ENCODE measurements at regions not wholly inside any gene's neighbourhood (a gene's known extent, or its start where the extent isn't known, plus 50 kb on each side); places are given as distances from the start of the nearest gene placed in this dataset.

DNA sequence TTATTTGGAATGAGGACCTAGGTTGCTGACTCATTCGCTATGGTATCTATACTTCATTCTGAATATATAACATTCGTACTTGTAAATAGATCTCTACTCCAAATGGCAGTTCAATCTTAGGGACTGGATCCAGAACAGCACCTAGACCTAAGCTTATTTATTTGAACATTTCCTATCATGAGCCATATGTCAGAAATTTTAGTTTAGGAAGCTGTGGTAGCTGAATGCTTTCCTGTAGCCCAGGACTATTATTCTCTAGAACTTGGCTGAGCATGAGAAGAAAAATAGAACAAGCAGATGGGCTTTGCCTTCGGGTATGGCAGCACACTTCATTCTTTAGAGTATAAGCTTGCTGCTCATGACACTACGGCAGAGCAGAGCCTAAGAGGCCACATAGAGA lies 1114.4 kb upstream of the B3GALT2 start:
- no peak overlapping the region for H3K4me3 Mint-ChIP-seq
- H3K9me3 Mint-ChIP-seq: no peaks in the 10 kb centered on the region
- peaks cover 13% of the 10 kb centered on the region; the same call in 1 of the 2 replicates for H3K4me1 Mint-ChIP-seq (ENCODE audit: low read depth)
- TF ChIP-seq, protein P1, sequence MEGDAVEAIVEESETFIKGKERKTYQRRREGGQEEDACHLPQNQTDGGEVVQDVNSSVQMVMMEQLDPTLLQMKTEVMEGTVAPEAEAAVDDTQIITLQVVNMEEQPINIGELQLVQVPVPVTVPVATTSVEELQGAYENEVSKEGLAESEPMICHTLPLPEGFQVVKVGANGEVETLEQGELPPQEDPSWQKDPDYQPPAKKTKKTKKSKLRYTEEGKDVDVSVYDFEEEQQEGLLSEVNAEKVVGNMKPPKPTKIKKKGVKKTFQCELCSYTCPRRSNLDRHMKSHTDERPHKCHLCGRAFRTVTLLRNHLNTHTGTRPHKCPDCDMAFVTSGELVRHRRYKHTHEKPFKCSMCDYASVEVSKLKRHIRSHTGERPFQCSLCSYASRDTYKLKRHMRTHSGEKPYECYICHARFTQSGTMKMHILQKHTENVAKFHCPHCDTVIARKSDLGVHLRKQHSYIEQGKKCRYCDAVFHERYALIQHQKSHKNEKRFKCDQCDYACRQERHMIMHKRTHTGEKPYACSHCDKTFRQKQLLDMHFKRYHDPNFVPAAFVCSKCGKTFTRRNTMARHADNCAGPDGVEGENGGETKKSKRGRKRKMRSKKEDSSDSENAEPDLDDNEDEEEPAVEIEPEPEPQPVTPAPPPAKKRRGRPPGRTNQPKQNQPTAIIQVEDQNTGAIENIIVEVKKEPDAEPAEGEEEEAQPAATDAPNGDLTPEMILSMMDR (IDR thresholded peaks at IDR 0.05): no peak
- no peaks in the 10 kb centered on the region for H3K27me3 Mint-ChIP-seq (ENCODE audit: insufficient read depth)
- DNase-seq: no peak
- H3K27ac Mint-ChIP-seq: no peak overlapping the region
- H3K36me3 Mint-ChIP-seq (ENCODE audit: low read depth): no peaks in the 10 kb centered on the region

DNA sequence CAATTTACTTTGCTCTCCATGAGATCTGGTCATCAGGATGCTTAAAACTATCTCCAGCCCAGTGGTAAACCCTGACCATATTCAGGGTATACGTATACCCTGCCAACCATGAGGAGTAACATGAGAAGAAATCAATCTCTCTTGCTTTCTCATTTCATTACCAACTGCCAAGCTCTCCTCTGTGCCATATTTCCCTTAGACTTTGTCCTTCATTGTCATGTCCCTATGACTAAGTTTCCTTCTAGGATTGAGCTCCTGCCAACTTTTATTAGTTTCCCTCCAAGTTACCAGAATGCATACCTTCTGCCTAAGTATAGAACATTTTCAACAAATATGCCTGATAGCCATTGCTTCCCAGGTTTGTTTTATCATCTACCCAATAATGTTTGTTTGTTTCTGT lies 1113.9 kb upstream of the B3GALT2 start:
- no peaks in the 10 kb centered on the region for H3K36me3 Mint-ChIP-seq (ENCODE audit: low read depth)
- H3K4me3 Mint-ChIP-seq: no peak overlapping the region
- no peak for DNase-seq
- H3K9me3 Mint-ChIP-seq: no peaks in the 10 kb centered on the region
- peaks cover 13% of the 10 kb centered on the region; the same call in 1 of the 2 replicates for H3K4me1 Mint-ChIP-seq (ENCODE audit: low read depth)
- no peaks in the 10 kb centered on the region for H3K27me3 Mint-ChIP-seq (ENCODE audit: insufficient read depth)
- no peak overlapping the region for H3K27ac Mint-ChIP-seq
- TF ChIP-seq, protein P1 (IDR thresholded peaks at IDR 0.05): no peak

DNA sequence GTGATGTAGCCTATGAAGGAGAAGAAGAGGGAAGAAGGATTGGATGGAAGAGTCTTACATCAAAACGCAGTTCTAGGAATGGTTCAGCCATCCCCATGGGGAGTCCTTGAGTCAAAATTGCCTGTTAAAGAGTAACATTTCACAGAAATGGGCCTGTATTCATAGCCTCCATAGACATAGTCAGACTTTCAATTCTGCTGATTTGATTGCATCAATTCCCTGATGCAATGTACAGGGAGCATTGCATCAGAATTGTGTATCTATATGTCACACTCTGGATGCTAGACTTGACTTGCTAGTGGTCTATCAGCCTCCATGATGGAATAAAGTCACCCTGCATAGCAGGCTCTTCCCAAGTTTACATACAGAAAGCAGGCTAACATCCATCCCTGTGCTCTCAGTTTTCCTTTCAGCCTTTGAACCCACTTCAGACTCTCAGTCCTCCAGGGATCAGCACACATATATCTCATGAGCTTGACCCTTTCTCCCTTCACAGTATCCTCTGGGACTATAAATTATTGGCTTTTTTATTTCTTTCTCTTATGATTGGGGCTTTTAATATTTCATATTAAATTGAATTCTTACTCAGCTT lies 1111.7 kb upstream of the B3GALT2 start:
- no peak overlapping the region for H3K4me3 Mint-ChIP-seq
- peaks cover 17% of the 10 kb centered on the region; the same call in 1 of the 2 replicates for H3K4me1 Mint-ChIP-seq (ENCODE audit: low read depth)
- H3K27ac Mint-ChIP-seq: no peak overlapping the region
- H3K27me3 Mint-ChIP-seq (ENCODE audit: insufficient read depth): no peaks in the 10 kb centered on the region
- no peak for DNase-seq
- no peaks in the 10 kb centered on the region for H3K9me3 Mint-ChIP-seq
- TF ChIP-seq, protein P1 (IDR thresholded peaks at IDR 0.05): no peak
- H3K36me3 Mint-ChIP-seq (ENCODE audit: low read depth): no peaks in the 10 kb centered on the region

DNA sequence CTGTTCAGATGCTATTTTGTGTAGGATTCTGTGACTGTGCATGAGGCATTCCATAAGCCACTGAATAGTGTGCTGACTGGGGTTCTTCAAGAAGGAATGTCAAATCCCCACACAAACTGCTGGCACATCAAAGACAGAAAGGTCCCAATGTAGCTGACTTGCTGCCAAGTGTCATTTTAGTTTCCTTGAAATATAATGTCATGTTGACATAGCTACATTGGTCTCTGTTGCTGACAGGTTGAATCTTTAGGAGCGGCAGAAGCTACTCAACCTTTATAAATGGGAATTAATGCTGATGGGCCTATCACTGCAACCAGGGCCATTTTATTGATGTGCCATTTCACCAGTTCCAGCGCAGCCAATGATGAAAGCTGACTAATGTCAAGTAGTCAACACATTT lies 1110.7 kb upstream of the B3GALT2 start:
- Mint-ChIP-seq H3K27me3 (ENCODE audit: insufficient read depth) (no peaks in the 10 kb centered on the region), H3K9me3 (no peaks in the 10 kb centered on the region), H3K4me3 (no peak overlapping the region), H3K27ac (no peak overlapping the region), H3K4me1 (ENCODE audit: low read depth) (peaks cover 22% of the 10 kb centered on the region; the same call in 1 of the 2 replicates), H3K36me3 (ENCODE audit: low read depth) (no peaks in the 10 kb centered on the region)
- DNase-seq: no peak
- TF ChIP-seq, protein P1 (IDR thresholded peaks at IDR 0.05): no peak

DNA sequence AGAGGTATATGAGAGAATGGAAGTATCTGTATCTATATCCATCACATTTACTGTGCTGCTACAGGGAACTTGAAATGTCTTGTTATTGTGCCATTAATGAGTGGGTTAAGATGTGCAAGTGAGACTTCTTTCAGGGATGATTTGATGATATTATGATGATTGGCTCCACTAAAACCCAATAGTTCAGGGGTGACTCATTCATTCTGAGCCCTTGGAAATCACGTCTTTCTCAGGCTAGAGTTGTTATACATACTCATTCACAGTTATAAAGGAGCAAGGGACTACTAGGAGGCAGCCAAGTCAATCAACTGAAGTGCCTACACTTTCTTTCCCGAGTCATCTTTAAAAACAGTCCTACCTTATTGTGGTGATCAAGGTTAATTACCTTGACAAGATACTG lies 1109.8 kb upstream of the B3GALT2 start:
- peaks cover 22% of the 10 kb centered on the region; the same call in 1 of the 2 replicates for H3K4me1 Mint-ChIP-seq (ENCODE audit: low read depth)
- TF ChIP-seq, protein P1 (IDR thresholded peaks at IDR 0.05): no peak
- no peak overlapping the region for H3K4me3 Mint-ChIP-seq
- no peak overlapping the region; the same call in 1 of the 2 replicates for H3K27ac Mint-ChIP-seq
- H3K36me3 Mint-ChIP-seq (ENCODE audit: low read depth): no peaks in the 10 kb centered on the region
- H3K27me3 Mint-ChIP-seq (ENCODE audit: insufficient read depth): no peaks in the 10 kb centered on the region
- DNase-seq: peak; percentile 18
- H3K9me3 Mint-ChIP-seq: no peaks in the 10 kb centered on the region
